ENCODE measurements at regions not wholly inside any gene's neighbourhood (a gene's known extent, or its start where the extent isn't known, plus 50 kb on each side); places are given as distances from the start of the nearest gene placed in this dataset.

GRCh38 chr20:50376888-50377459 lies 133.2 kb upstream of the PTPN1 start:
- DNase-seq (ENCODE audit: low spot score) (no peak), ATAC-seq (no peak)
- Mint-ChIP-seq H3K4me3 (no peak overlapping the region), H3K27me3 (ENCODE audit: low read depth) (no peaks in the 10 kb centered on the region), H3K4me1 (peaks cover 5% of the 10 kb centered on the region; the same call in 1 of the 2 replicates), H3K27ac (no peak overlapping the region), H3K9me3 (no peaks in the 10 kb centered on the region), H3K36me3 (no peaks in the 10 kb centered on the region)
- CTCF ChIA-PET = no interaction called here
- TF ChIP-seq AFF4 (CRISPR knock-in tag; IDR thresholded peaks at IDR 0.05; ENCODE audit: borderline replicate concordance) (no peak), NR1H2 (CRISPR knock-in tag; IDR thresholded peaks at IDR 0.05) (no peak), NFATC4 (CRISPR knock-in tag; IDR thresholded peaks at IDR 0.05) (no peak), NR3C1 (CRISPR knock-in tag; conservative IDR thresholded peaks at IDR 0.05; ENCODE audit: low read depth) (no peak), HMGA2 (CRISPR knock-in tag; IDR thresholded peaks at IDR 0.05) (no peak), TP53 (CRISPR knock-in tag; IDR thresholded peaks at IDR 0.05) (no peak), ERG (CRISPR knock-in tag; IDR thresholded peaks at IDR 0.05) (no peak), CREM (CRISPR knock-in tag; IDR thresholded peaks at IDR 0.05) (no peak), NR2C2 (CRISPR knock-in tag; IDR thresholded peaks at IDR 0.05) (no peak), ATF3 (CRISPR knock-in tag; conservative IDR thresholded peaks at IDR 0.05) (no peak), E2F5 (CRISPR knock-in tag; IDR thresholded peaks at IDR 0.05) (no peak), SP1 (CRISPR knock-in tag; conservative IDR thresholded peaks at IDR 0.05) (no peak), SOX15 (CRISPR knock-in tag; IDR thresholded peaks at IDR 0.05) (no peak), RORB (CRISPR knock-in tag; IDR thresholded peaks at IDR 0.05) (no peak), IRF2 (CRISPR knock-in tag; IDR thresholded peaks at IDR 0.05; ENCODE audit: borderline replicate concordance, low read depth) (no peak), ZNF263 (CRISPR knock-in tag; IDR thresholded peaks at IDR 0.05; ENCODE audit: low read depth) (no peak), OVOL2 (CRISPR knock-in tag; IDR thresholded peaks at IDR 0.05; ENCODE audit: borderline replicate concordance) (no peak)
- POLR2A ChIA-PET = no interaction called here

- Mint-ChIP-seq H3K27me3 (ENCODE audit: low read depth) (no peaks in the 10 kb centered on the region), H3K27ac (no peak overlapping the region), H3K9me3 (no peaks in the 10 kb centered on the region)
- TF ChIP-seq JUN (CRISPR knock-in tag; IDR thresholded peaks at IDR 0.05) (no peak), CTCF (IDR thresholded peaks at IDR 0.05) (no peak), ZNF416 (CRISPR knock-in tag; IDR thresholded peaks at IDR 0.05) (no peak), NR1H2 (CRISPR knock-in tag; IDR thresholded peaks at IDR 0.05) (no peak), ZNF317 (CRISPR knock-in tag; IDR thresholded peaks at IDR 0.05; ENCODE audit: borderline replicate concordance, low read depth) (no peak), ELF4 (CRISPR knock-in tag; IDR thresholded peaks at IDR 0.05; ENCODE audit: low read depth) (no peak), E2F5 (CRISPR knock-in tag; IDR thresholded peaks at IDR 0.05) (no peak), ZNF263 (CRISPR knock-in tag; IDR thresholded peaks at IDR 0.05; ENCODE audit: low read depth) (no peak), ATF3 (CRISPR knock-in tag; conservative IDR thresholded peaks at IDR 0.05) (no peak), CBFB (CRISPR knock-in tag; IDR thresholded peaks at IDR 0.05; ENCODE audit: low read depth) (no peak), USF2 (CRISPR knock-in tag; IDR thresholded peaks at IDR 0.05) (no peak)
Measured at GRCh38 chr20:50378170-50379000, 131.8 kb upstream of the PTPN1 start.

More at GRCh38 chr20:50378170-50379000, 131.8 kb upstream of the PTPN1 start:
- CTCF ChIA-PET = interaction anchor here (1.4 to 1.6 kb wide), 2 partner anchors 86 to 193 kb away, joined by 3 to 5 read pairs; no protein-coding TSS in a partner anchor
- ATAC-seq = no peak
- no peak overlapping the region for H3K4me3 Mint-ChIP-seq
- H3K4me1 Mint-ChIP-seq = peaks cover 2% of the 10 kb centered on the region; the same call in 1 of the 2 replicates
- POLR2A ChIA-PET = no interaction called here
- no peak for DNase-seq (ENCODE audit: low spot score)
- H3K36me3 Mint-ChIP-seq = no peaks in the 10 kb centered on the region

Data from WTC11 (cell line).